T-helper 9 cell (primary cell): ENCODE measurements at regions not wholly inside any gene's neighbourhood (a gene's known extent, or its start where the extent isn't known, plus 50 kb on each side); places are given as distances from the start of the nearest gene placed in this dataset.
"Not testable (repeated sequence)": the region's sequence is repeated elsewhere in the genome, so short reads cannot be mapped to it uniquely, and the experiment has no call there.

ENCODE experiments used
- DNase-seq: peaks from one replicate; pipeline ENCODE4 v3.0.0-alpha.2; 2020

- DNase-seq, result no peak
These were observed 204.2 kb upstream of the PLD5 start for GRCh38 chr1:242728696-242729095.

GRCh38 chr1:242723044-242723716 is 198.7 kb upstream of the PLD5 start:
- DNase-seq, result no peak

- no peak for DNase-seq
These were observed 194.5 kb upstream of the PLD5 start for GRCh38 chr1:242718967-242719366.

GRCh38 chr1:242712248-242712647 is 187.8 kb upstream of the PLD5 start:
- DNase-seq, result no peak

GRCh38 chr1:242710847-242711246 is 186.3 kb upstream of the PLD5 start:
- no peak for DNase-seq

- DNase-seq, result no peak
These were observed 185.8 kb upstream of the PLD5 start for GRCh38 chr1:242710286-242710685.

GRCh38 chr1:242703467-242703866 is 179.0 kb upstream of the PLD5 start:
- no peak for DNase-seq

- no peak for DNase-seq
These were observed 168.5 kb upstream of the PLD5 start for GRCh38 chr1:242692988-242693387.

GRCh38 chr1:242691610-242691945 is 167.1 kb upstream of the PLD5 start:
- no peak for DNase-seq

- DNase-seq, result no peak
These were observed 166.5 kb upstream of the PLD5 start for GRCh38 chr1:242690849-242691609.

GRCh38 chr1:242689378-242689777 is 164.9 kb upstream of the PLD5 start:
- DNase-seq, result no peak

- DNase-seq, result no peak
These were observed 150.6 kb upstream of the PLD5 start for GRCh38 chr1:242674951-242675645.

- no peak for DNase-seq
These were observed 149.2 kb upstream of the PLD5 start for GRCh38 chr1:242673652-242674051.

- not testable (repeated sequence) for DNase-seq
These were observed 148.7 kb upstream of the PLD5 start for GRCh38 chr1:242673165-242673564.

- DNase-seq, result no peak
These were observed 145.5 kb upstream of the PLD5 start for GRCh38 chr1:242670019-242670418.

GRCh38 chr1:242662886-242663285 is 138.4 kb upstream of the PLD5 start:
- no peak for DNase-seq

- not testable (repeated sequence) for DNase-seq
These were observed 129.3 kb upstream of the PLD5 start for GRCh38 chr1:242653772-242654171.

- no peak for DNase-seq
These were observed 127.3 kb upstream of the PLD5 start for GRCh38 chr1:242651817-242652216.

- no peak for DNase-seq
These were observed 117.0 kb upstream of the PLD5 start for GRCh38 chr1:242641461-242641860.

GRCh38 chr1:242639104-242639503 is 114.6 kb upstream of the PLD5 start:
- no peak for DNase-seq

GRCh38 chr1:242634732-242635131 is 110.2 kb upstream of the PLD5 start:
- DNase-seq, result no peak

GRCh38 chr1:242629396-242629795 is 104.9 kb upstream of the PLD5 start:
- no peak for DNase-seq

- DNase-seq, result no peak
These were observed 99.3 kb upstream of the PLD5 start for GRCh38 chr1:242623756-242624155.

GRCh38 chr1:242623119-242623518 is 98.6 kb upstream of the PLD5 start:
- no peak for DNase-seq
